BLaER1 (cell line): ENCODE measurements at regions not wholly inside any gene's neighbourhood (a gene's known extent, or its start where the extent isn't known, plus 50 kb on each side); places are given as distances from the start of the nearest gene placed in this dataset.

ENCODE experiments used
- H3K27ac ChIP-seq: shearing (Covaris generic); formaldehyde crosslinking; 2 replicates; pipeline ENCODE4 v1.8.1; 2022
- H3K27me3 ChIP-seq: shearing (Covaris generic); formaldehyde crosslinking; 2 replicates; pipeline ENCODE4 v1.8.1; 2022
- H3K36me3 ChIP-seq: shearing (Covaris generic); formaldehyde crosslinking; 2 replicates; pipeline ENCODE4 v1.8.1; 2022
- H3K4me1 ChIP-seq: shearing (Covaris generic); formaldehyde crosslinking; 2 replicates; pipeline ENCODE4 v1.8.1; 2022
- H3K4me2 ChIP-seq: shearing (Covaris generic); formaldehyde crosslinking; 2 replicates; pipeline ENCODE4 v1.8.1; 2022
- H3K4me3 ChIP-seq: shearing (Covaris generic); formaldehyde crosslinking; 2 replicates; pipeline ENCODE4 v1.8.1; 2022
- H3K9ac ChIP-seq: shearing (Covaris generic); formaldehyde crosslinking; 2 replicates; pipeline ENCODE4 v1.8.1; 2022
- H3K9me3 ChIP-seq: shearing (Covaris generic); formaldehyde crosslinking; 2 replicates; pipeline ENCODE4 v1.8.1; 2022
- H4K20me1 ChIP-seq: shearing (Covaris generic); formaldehyde crosslinking; 2 replicates; pipeline ENCODE4 v1.8.1; 2022
- Cebpa-rat ChIP-seq: shearing (Covaris generic); IDR thresholded peaks from 2 replicates; pipeline ENCODE4 v1.8.1; 2022

GRCh38 chr5:56749842-56750241 is 65.5 kb upstream of the MAP3K1 start:
- Histone ChIP-seq H3K4me3 (no peak overlapping the region), H3K4me2 (peak overlapping the region; percentile 1; the same call in 1 of the 2 replicates), H3K9me3 (peaks cover 53% of the 10 kb centered on the region), H3K4me1 (peaks cover 42% of the 10 kb centered on the region), H3K27me3 (no peaks in the 10 kb centered on the region), H3K27ac (no peak overlapping the region), H3K36me3 (peaks cover 14% of the 10 kb centered on the region), H4K20me1 (no peaks in the 10 kb centered on the region), H3K9ac (no peak overlapping the region)
- TF ChIP-seq Cebpa-rat: no peak

GRCh38 chr5:56746553-56747339 is 68.6 kb upstream of the MAP3K1 start:
- H3K27ac ChIP-seq: peak overlapping the region; percentile 67
- H3K4me1 ChIP-seq: peaks cover 43% of the 10 kb centered on the region
- no peak overlapping the region for H3K9ac ChIP-seq
- H3K4me3 ChIP-seq: no peak overlapping the region
- H4K20me1 ChIP-seq: no peaks in the 10 kb centered on the region
- no peak for TF ChIP-seq Cebpa-rat
- H3K4me2 ChIP-seq: peak overlapping the region; percentile 59
- peaks cover 12% of the 10 kb centered on the region; the same call in 1 of the 2 replicates for H3K36me3 ChIP-seq
- H3K9me3 ChIP-seq: peaks cover 52% of the 10 kb centered on the region
- no peaks in the 10 kb centered on the region for H3K27me3 ChIP-seq

- Histone ChIP-seq H3K27ac (peak overlapping the region; percentile 67), H3K36me3 (peaks cover 8% of the 10 kb centered on the region; the same call in 1 of the 2 replicates), H3K4me3 (no peak overlapping the region), H3K9ac (no peak overlapping the region), H3K4me1 (peaks cover 43% of the 10 kb centered on the region), H3K4me2 (peak overlapping the region; percentile 59), H3K9me3 (peaks cover 52% of the 10 kb centered on the region), H4K20me1 (no peaks in the 10 kb centered on the region), H3K27me3 (no peaks in the 10 kb centered on the region)
- no peak for TF ChIP-seq Cebpa-rat
These were observed 69.5 kb upstream of the MAP3K1 start for GRCh38 chr5:56745864-56746263.

- TF ChIP-seq Cebpa-rat: peak; percentile 54; the same call in 1 of the 2 replicates
- no peaks in the 10 kb centered on the region for H3K27me3 ChIP-seq
- H3K9ac ChIP-seq: no peak overlapping the region
- peaks cover 65% of the 10 kb centered on the region for H3K4me1 ChIP-seq
- no peak overlapping the region for H3K27ac ChIP-seq
- H3K4me2 ChIP-seq: no peak overlapping the region
- H3K36me3 ChIP-seq: 0 out of 2 replicates have a peak, but pooled peaks cover 3% of the 10 kb centered on the region
- H3K9me3 ChIP-seq: peaks cover 42% of the 10 kb centered on the region
- H3K4me3 ChIP-seq: no peak overlapping the region
- H4K20me1 ChIP-seq: no peaks in the 10 kb centered on the region
These were observed 74.5 kb upstream of the MAP3K1 start for GRCh38 chr5:56740868-56741267.

DNA sequence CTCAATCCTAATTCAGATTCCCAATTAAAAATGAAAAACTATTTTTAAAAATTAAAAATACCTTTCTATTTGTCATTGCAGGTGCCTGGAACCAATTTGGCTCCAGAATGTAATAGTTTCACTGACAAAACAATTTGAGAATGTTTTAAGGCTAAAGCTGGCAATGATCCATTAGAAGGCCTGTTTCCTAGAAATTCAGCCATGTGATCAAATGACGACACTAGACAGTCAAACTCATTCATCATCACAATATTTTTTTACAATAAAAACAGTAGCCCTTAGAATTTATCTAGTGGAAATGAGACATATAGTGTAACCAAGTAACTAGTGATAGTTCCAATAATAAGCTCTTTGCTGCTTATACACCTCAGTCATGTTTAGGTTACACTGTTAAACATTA is 75.4 kb upstream of the MAP3K1 start:
- no peak for TF ChIP-seq Cebpa-rat
- no peak overlapping the region for H3K4me3 ChIP-seq
- no peak overlapping the region for H3K9ac ChIP-seq
- H3K27me3 ChIP-seq: no peaks in the 10 kb centered on the region
- H4K20me1 ChIP-seq: no peaks in the 10 kb centered on the region
- H3K36me3 ChIP-seq: 0 out of 2 replicates have a peak, but pooled peaks cover 3% of the 10 kb centered on the region
- H3K27ac ChIP-seq: peak overlapping the region; percentile 19; the same call in 1 of the 2 replicates
- H3K9me3 ChIP-seq: peaks cover 42% of the 10 kb centered on the region
- H3K4me1 ChIP-seq: peaks cover 65% of the 10 kb centered on the region
- no peak overlapping the region for H3K4me2 ChIP-seq

GRCh38 chr5:56737951-56738606 is 77.3 kb upstream of the MAP3K1 start:
- Histone ChIP-seq H3K4me3 (no peak overlapping the region), H3K4me1 (peaks cover 73% of the 10 kb centered on the region), H4K20me1 (no peaks in the 10 kb centered on the region), H3K27ac (peak overlapping the region; percentile 97), H3K27me3 (no peaks in the 10 kb centered on the region), H3K36me3 (0 out of 2 replicates have a peak, but pooled peaks cover 3% of the 10 kb centered on the region), H3K9me3 (peaks cover 34% of the 10 kb centered on the region), H3K9ac (peak overlapping the region; percentile 85), H3K4me2 (peak overlapping the region; percentile 86)
- no peak for TF ChIP-seq Cebpa-rat

- no peak for TF ChIP-seq Cebpa-rat
- no peaks in the 10 kb centered on the region for H4K20me1 ChIP-seq
- peak overlapping the region; percentile 86 for H3K4me2 ChIP-seq
- peaks cover 82% of the 10 kb centered on the region for H3K4me1 ChIP-seq
- H3K27ac ChIP-seq: peak overlapping the region; percentile 97
- H3K27me3 ChIP-seq: no peaks in the 10 kb centered on the region
- peaks cover 26% of the 10 kb centered on the region for H3K9me3 ChIP-seq
- peak overlapping the region; percentile 48; the same call in 1 of the 2 replicates for H3K4me3 ChIP-seq
- H3K9ac ChIP-seq: peak overlapping the region; percentile 85
- H3K36me3 ChIP-seq: 0 out of 2 replicates have a peak, but pooled peaks cover 2% of the 10 kb centered on the region
These were observed 78.2 kb upstream of the MAP3K1 start for GRCh38 chr5:56737002-56737621.

- Histone ChIP-seq H3K27me3 (no peaks in the 10 kb centered on the region), H3K4me2 (peak overlapping the region; percentile 86), H4K20me1 (no peaks in the 10 kb centered on the region), H3K36me3 (no peaks in the 10 kb centered on the region), H3K9me3 (peaks cover 19% of the 10 kb centered on the region), H3K4me3 (peak overlapping the region; percentile 48), H3K27ac (peak overlapping the region; percentile 97), H3K4me1 (peaks cover 84% of the 10 kb centered on the region), H3K9ac (peak overlapping the region; percentile 85)
- TF ChIP-seq Cebpa-rat: no peak
These were observed 79.3 kb upstream of the MAP3K1 start for GRCh38 chr5:56735849-56736641.
